ENCODE measurements at regions not wholly inside any gene's neighbourhood (a gene's known extent, or its start where the extent isn't known, plus 50 kb on each side); places are given as distances from the start of the nearest gene placed in this dataset.
A peak's percentile ranks its signal among the peaks of the same experiment; 100 is the strongest.
"Not testable (repeated sequence)": the region's sequence is repeated elsewhere in the genome, so short reads cannot be mapped to it uniquely, and the experiment has no call there.

DNA sequence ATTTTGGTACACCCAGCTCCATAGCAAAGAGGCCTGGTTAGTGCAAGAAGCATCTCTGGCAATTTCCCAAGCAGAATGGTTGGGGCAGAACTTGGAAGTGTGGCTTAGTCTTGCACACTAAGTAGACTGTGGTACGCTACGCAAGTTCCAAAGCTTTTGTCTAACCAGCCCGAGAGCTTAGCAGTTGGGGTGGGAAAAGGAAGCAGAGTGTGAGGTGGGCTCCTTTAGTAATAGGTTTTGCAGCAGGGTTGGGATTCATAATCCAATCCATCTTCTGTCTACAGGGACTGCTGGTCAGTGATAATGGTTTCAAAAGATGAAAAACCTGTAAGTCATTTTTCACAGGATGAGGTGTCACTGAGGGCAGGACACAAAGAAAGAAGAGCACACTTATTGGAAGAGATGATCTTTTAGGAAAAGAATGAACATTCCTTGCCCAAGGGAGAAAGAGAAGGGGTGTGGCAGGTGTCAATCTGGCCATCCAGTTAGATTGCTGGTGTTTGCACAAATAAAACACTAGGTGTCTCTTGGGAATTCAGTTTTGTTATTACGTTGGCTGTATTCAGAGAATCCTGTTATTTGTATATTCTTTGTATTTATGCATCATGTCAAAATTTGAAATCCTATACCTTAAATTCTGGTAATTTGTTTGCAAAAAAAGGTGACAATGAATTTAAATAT, 244.3 kb downstream of the GPAT3 start:
- no peak for DNase-seq (ENCODE audit: low read depth in 2 of 2)

DNA sequence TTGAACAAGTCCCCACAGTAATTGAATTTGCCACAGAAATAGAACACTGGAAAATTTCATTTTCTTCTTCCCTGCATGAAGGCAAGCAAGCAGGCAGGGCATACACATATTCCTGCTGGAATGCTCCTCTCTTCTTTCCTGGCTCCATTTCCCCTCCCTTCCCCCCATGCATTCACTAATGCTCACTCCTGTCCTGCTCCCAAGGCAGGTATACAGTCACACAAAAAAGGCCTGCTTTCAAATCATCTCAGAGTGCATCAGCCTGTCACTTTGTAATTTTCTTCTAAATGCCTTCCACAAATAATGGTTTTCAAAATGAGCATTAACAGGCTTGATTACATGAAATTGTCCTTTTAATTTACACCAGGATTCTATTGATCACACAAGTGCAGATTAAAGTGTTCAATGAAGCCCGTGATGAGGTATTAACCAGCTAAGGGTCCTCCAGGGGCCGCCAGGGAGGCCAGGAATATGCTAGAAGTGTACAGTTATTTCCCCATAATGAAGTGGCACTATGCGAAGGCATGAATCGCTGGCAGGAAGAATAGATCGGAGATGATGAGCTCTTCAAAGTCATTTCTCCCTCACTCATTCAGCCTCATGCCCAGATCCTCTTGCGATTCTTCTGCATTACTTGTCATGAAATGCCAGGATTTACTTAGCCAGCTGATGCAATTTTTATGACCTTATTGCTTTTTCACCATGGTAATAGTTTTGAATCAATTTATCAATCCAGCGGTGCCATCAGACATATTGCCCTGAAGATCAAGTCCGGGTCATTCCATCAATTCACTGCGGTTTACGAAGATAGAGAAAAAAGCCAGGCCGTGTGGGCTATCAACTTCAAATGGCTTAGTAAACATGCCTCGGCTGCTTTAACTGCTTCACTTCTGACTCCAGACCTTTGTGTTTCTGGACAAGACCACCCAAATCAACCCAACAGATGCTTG, 243.5 kb downstream of the GPAT3 start:
- DNase-seq (ENCODE audit: low read depth in 2 of 2), result no peak

- no peak for DNase-seq (ENCODE audit: low read depth in 2 of 2)
Observed at GRCh38 chr4:83772685-83773084, 236.8 kb downstream of the GPAT3 start.

DNA sequence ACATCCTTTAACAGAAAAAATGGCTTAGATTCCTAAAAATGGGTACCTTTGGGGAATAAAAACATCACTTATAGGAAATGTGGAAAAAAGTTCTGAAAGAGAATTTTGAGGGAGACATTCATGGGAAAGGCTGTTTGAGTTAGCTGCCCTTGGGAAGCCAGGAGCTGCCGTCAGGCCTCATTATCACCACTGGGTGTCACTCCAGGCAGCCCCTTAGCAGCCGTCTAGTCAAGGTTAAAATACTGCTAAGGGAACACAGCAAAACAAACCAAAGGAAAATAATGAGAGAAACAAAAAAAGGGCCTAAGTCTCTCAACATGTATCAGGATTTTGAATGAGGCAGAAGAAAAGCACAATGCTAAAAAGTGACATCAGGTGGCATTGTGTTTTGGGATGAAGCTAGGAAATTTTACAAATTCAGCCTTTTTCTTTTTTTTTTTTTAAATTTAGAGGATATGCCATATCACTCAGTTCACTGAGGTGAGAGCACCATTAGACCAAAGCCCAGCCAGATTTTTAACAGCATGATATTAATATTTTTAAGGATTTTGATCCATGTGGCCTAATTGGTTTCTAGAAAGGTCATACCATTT, 235.3 kb downstream of the GPAT3 start:
- peak; percentile 28 to 30 for DNase-seq (ENCODE audit: low read depth in 2 of 2)

DNA sequence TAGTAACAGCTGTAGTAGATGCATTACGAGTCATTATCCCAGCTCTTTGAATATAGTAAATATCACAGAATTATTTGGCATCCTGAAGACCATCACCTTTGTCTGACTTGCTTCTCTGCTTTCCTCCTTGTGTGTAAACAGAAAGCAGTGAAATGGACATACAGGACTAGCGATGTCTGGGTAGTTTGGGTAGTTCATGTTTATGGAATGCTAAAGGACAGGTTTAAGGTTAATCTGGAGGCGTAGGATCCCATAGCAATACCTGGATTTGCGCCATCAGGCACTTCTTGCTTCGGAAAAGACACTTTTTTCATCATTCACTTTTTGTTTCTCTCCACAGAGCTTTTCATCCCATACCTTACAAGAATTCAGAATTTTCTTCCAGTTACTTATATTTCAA, 232.2 kb downstream of the GPAT3 start:
- DNase-seq (ENCODE audit: low read depth in 2 of 2), result no peak

- no peak for DNase-seq (ENCODE audit: low read depth in 2 of 2)
Observed at GRCh38 chr4:83767067-83767466, 231.2 kb downstream of the GPAT3 start.

GRCh38 chr4:83759611-83760010, 223.7 kb downstream of the GPAT3 start:
- no peak for DNase-seq (ENCODE audit: low read depth in 2 of 2)

DNA sequence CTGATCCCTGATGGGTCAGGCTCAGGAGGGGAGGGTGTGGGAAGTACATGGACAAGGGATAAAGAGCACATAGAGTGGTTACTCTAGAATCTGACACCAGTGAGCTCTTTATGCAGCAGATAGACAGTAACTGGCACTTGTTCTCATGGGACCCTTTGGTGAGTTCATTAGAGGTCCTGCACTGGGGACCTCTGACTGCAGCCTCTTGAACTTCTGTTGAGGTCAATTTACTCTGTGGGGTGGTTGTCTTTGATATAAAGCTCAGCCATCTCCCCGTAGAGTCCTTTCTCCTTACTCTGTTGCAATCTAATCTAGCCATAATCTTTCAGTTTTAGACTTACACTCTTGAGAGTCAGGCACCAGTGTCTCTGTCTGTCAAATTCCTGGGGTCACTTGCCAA, 222.4 kb downstream of the GPAT3 start:
- DNase-seq (ENCODE audit: low read depth in 2 of 2), result no peak

DNA sequence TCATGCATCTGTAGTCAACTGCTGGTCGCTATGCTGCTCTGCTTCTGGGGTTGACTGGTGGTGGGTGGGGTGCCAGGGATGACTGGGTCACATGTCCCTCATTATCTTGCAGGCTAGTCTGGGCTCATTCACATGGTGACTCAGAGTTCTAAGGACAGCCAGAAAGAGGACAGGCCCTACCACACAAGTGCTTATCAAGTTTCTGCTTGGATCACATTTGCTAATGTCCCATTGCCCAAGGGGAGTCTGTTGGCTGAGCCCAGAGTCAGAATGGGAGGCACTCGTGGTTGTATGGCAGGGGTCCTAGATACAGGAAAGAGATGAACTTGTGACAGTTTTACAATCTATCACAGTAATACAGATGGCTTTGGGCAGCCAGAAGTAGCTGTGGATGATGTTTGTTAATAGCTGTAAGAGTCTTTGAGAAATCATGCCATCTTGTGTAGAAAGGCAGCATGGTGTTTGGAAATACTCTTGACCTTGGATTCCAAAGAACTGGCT, 221.3 kb downstream of the GPAT3 start:
- no peak for DNase-seq (ENCODE audit: low read depth in 2 of 2)

DNA sequence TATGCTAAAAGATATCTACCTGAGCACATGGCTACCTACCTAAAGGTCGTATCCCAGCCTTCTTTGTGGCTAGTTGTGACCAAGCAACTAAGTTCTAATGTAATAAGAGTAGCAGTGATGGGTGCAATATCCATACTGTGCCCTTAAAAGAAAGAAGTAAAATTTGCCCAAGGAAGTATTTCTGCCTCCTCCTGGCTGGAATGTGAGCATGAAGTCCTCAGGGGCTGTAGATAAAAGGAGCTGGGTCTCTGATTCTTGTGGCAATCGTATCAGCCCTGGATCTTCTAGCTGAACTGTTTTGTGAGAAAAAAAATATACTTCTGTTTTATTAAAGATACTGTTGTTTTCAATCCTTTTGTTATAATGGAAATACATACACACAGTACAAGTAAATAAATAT, 217.4 kb downstream of the GPAT3 start:
- DNase-seq (ENCODE audit: low read depth in 2 of 2), result no peak

GRCh38 chr4:83751336-83751949, 215.5 kb downstream of the GPAT3 start:
- no peak for DNase-seq (ENCODE audit: low read depth in 2 of 2)

DNA sequence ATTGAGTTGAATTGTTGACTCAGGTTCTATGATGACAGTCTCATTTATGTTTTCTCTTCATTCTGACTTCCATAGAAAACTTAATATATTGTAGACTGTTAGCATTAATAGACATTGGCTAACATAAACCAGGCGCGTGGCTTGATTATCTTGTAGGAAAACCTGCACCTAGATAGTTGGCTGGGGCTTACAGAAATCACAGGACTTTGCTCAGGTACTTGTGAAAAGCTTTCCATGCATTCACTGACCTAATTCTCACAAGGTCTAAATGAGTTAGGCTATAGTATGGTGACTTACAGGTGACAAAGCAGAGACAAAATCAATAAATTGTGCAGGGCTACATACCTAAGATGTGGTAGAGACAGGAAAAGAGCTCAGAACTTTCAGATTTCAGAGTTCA, 212.8 kb downstream of the GPAT3 start:
- DNase-seq (ENCODE audit: low read depth in 2 of 2), result no peak

DNA sequence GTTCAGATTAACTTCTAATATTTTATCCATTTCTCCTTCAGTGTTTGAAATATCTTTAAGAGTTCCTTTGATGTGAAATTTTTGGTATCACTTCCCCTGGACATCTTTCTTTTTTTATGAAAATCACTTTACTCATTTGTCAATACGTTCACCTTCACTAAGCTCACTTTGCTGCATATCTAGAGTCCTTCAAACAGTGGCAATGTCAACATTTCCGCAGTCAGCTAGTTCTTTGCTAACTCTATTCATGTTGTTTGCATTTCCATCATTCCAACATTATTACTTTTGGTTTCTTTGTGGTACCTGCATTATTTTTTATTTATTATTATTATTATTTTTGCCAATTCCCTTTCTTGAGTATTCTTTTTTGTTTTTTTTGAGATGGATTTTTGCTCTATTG, 203.0 kb downstream of the GPAT3 start:
- no peak for DNase-seq (ENCODE audit: low read depth in 2 of 2)

GRCh38 chr4:83734576-83734975, 198.7 kb downstream of the GPAT3 start:
- no peak for DNase-seq (ENCODE audit: low read depth in 2 of 2)

DNA sequence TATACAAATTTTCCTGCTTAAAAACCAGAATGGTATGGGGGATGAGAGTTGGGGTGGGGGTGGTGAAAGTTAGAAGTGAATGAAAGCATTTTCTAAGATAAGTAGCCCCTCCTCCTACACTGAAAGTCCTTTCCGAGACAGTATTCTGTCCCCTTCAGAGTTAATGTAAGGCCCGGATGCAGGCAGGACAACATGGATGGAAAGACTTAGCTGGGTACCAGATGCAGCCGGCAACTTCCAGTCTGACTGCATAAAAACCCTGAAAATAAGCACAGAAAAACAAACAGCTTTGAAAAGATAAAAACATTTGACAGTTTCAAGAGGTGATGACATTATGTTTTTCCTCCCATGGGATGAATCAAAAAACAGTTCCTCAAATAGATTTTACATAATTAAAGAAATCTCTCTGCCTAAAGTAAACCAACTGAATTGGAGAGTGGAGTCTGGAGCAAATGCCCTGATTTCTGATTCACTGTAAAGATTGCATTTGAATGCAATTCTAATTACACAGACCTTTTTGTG, 196.3 kb downstream of the GPAT3 start:
- no peak for DNase-seq (ENCODE audit: low read depth in 2 of 2)

GRCh38 chr4:83731609-83732008, 195.7 kb downstream of the GPAT3 start:
- no peak for DNase-seq (ENCODE audit: low read depth in 2 of 2)

DNA sequence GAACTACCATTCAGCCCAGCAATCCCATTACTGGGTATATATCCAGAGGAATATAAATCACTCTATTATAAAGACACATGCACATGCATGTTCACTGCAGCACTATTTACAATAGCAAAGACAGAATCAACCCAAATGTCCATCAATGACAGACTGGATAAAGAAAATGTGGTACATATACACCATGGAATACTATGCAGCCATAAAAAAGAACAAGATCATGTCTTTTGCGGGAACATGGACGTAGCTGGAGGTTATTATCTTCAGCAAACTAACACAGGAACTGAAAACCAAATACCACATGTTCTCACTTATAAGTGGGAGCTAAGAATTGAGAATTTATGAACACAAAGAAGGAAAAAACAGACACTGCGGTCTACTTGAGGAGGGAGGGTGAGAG, 195.1 kb downstream of the GPAT3 start:
- not testable (repeated sequence) for DNase-seq (ENCODE audit: low read depth in 2 of 2)

GRCh38 chr4:83728191-83728590, 192.3 kb downstream of the GPAT3 start:
- DNase-seq (ENCODE audit: low read depth in 2 of 2), result no peak

GRCh38 chr4:83725336-83726085, 189.6 kb downstream of the GPAT3 start:
- DNase-seq (ENCODE audit: low read depth in 2 of 2), result no peak

DNA sequence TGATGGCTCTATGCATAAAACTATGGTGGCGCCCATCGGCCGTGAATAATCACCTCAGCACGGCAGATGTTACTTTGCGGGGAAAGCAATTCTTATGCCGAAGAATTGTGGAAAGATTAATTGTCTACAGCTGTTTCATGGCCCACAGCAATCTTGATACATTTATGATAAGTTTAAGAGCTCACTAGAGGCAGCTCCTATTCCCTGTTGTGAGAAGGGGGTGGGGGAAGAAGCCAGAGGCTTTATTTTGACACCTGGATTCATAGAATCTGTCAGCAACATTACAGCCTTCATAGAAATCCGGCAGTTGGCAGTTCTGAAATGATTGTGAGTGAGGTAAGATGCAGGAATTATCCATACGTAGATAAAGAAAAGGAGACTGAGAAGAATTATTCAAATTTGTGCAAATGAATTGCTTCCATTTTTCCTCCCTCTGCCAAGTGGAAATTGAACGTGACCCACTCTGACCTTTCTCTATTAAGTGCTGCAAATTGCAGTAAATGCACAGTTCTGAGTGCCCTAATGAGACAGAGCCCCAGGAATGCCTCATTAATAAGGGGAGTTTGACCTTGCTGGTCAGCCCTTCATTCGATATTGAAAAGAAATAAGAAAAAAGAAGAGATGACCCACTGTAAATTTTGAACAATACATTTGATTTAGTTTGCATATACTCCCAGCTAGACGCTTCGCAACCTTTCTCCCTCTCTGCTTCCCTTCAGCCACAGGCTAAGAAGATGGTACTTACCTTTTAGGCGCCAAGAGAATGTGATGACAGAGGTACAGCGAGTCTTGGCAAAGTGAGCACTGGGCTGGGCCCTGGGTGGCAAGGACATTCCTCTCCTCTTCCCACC, 188.8 kb downstream of the GPAT3 start:
- no peak for DNase-seq (ENCODE audit: low read depth in 2 of 2)
